Left lung (tissue), 4 donors: ENCODE measurements at regions not wholly inside any gene's neighbourhood (a gene's known extent, or its start where the extent isn't known, plus 50 kb on each side); places are given as distances from the start of the nearest gene placed in this dataset.

Source experiments
- ATAC-seq: fragments of 200-7000 bp; cut with Tn5 transposase; one replicate; pipeline ENCODE4 v1.9.1; 2020; ENCODE audit warnings: moderate library complexity
- DNase-seq, 4 donors: peaks; one replicate each; pipeline ENCODE4 v3.0.0-alpha.2; 2013 to 2020
- H3K27ac ChIP-seq, 2 donors: fragments of 200-600 bp; sonication (generic) in 1 of 2; one replicate each; pipeline versions ENCODE4 v1.5.0 to v1.8.0; 2020 to 2021
- H3K27me3 ChIP-seq, 2 donors: fragments of 200-600 bp; sonication (generic) in 1 of 2; one replicate each; pipeline versions ENCODE4 v1.5.0 to v1.8.0; 2020 to 2021
- H3K36me3 ChIP-seq, 2 donors: fragments of 200-600 bp; sonication (generic) in 1 of 2; one replicate each; pipeline versions ENCODE4 v1.5.0 to v1.8.0; 2020 to 2021
- H3K4me1 ChIP-seq, 2 donors: fragments of 200-600 bp; one replicate each; pipeline ENCODE4 v1.8.0; 2021
- H3K4me3 ChIP-seq, 2 donors: fragments of 200-600 bp; sonication (generic) in 1 of 2; one replicate each; pipeline versions ENCODE4 v1.5.0 to v1.8.0; 2020 to 2021; ENCODE audit warnings: mild to moderate bottlenecking in 1 of 2
- H3K9me3 ChIP-seq, 2 donors: fragments of 200-600 bp; sonication (generic) in 1 of 2; one replicate each; pipeline versions ENCODE4 v1.5.0 to v1.8.0; 2020 to 2021
- CTCF ChIP-seq, 2 donors: fragments of 200-600 bp; sonication (generic) in 1 of 2; IDR thresholded peaks; one replicate each; pipeline versions ENCODE4 v1.5.0 to v1.8.0; 2021; ENCODE audit warnings: antibody characterized with exemption in 2 of 2
- intact Hi-C, 2 donors: fragments of 100-400 bp; cut with DNase I; formaldehyde crosslinking; loops; one replicate each; pipeline versions ENCODE4 v1.11.2 to v1.14.2; 2022
- donor health status: DM: no; HTN: yes; CAD: no.
- donor health status: DM: no; HTN: no; CAD: no.

GRCh38 chr2:61722800-61723199 lies 131.1 kb downstream of the FAM161A start:
- Histone ChIP-seq H3K4me1 (no peaks in the 10 kb centered on the region), H3K27ac (no peak overlapping the region), H3K9me3 (peaks cover 0 to 5% of the 10 kb centered on the region in 2 donors), H3K27me3 (no peaks in the 10 kb centered on the region), H3K4me3 (no peak overlapping the region), H3K36me3 (no peaks in the 10 kb centered on the region)
- DNase-seq (no peak), ATAC-seq (no peak)
- TF ChIP-seq CTCF (IDR thresholded peaks at IDR 0.05): no peak
- intact Hi-C loops: no loop called here

GRCh38 chr2:61722318-61722717 lies 131.5 kb downstream of the FAM161A start:
- no peak overlapping the region for H3K27ac ChIP-seq
- ATAC-seq: no peak
- H3K4me1 ChIP-seq: no peaks in the 10 kb centered on the region
- peaks cover 0 to 5% of the 10 kb centered on the region in 2 donors for H3K9me3 ChIP-seq
- intact Hi-C loops: no loop called here
- no peak for TF ChIP-seq CTCF (IDR thresholded peaks at IDR 0.05)
- H3K4me3 ChIP-seq: no peak overlapping the region
- no peak for DNase-seq
- H3K36me3 ChIP-seq: no peaks in the 10 kb centered on the region
- H3K27me3 ChIP-seq: no peaks in the 10 kb centered on the region

GRCh38 chr2:61721382-61721781 lies 132.5 kb downstream of the FAM161A start:
- ATAC-seq (no peak), DNase-seq (no peak)
- no peak overlapping the region for H3K27ac ChIP-seq
- no peaks in the 10 kb centered on the region for H3K9me3 ChIP-seq
- H3K27me3 ChIP-seq: no peaks in the 10 kb centered on the region
- no peak for TF ChIP-seq CTCF (IDR thresholded peaks at IDR 0.05)
- intact Hi-C loops: no loop called here
- no peak overlapping the region for H3K4me3 ChIP-seq
- H3K4me1 ChIP-seq: no peaks in the 10 kb centered on the region
- no peaks in the 10 kb centered on the region for H3K36me3 ChIP-seq

GRCh38 chr2:61720911-61721310 lies 132.9 kb downstream of the FAM161A start:
- no peak overlapping the region for H3K27ac ChIP-seq
- H3K4me1 ChIP-seq: no peaks in the 10 kb centered on the region
- ATAC-seq: no peak
- DNase-seq: no peak
- H3K4me3 ChIP-seq: no peak overlapping the region
- H3K9me3 ChIP-seq: no peaks in the 10 kb centered on the region
- H3K36me3 ChIP-seq: no peaks in the 10 kb centered on the region
- intact Hi-C loops: no loop called here
- no peak for TF ChIP-seq CTCF (IDR thresholded peaks at IDR 0.05)
- no peaks in the 10 kb centered on the region for H3K27me3 ChIP-seq

GRCh38 chr2:61718965-61719364 lies 134.9 kb downstream of the FAM161A start:
- Histone ChIP-seq H3K4me3 (no peak overlapping the region), H3K4me1 (no peaks in the 10 kb centered on the region), H3K27me3 (no peaks in the 10 kb centered on the region), H3K27ac (no peak overlapping the region), H3K36me3 (no peaks in the 10 kb centered on the region), H3K9me3 (no peaks in the 10 kb centered on the region)
- no peak for TF ChIP-seq CTCF (IDR thresholded peaks at IDR 0.05)
- intact Hi-C loops: no loop called here
- ATAC-seq (no peak), DNase-seq (no peak)
